GM23338 (cell line): ENCODE measurements at regions not wholly inside any gene's neighbourhood (a gene's known extent, or its start where the extent isn't known, plus 50 kb on each side); places are given as distances from the start of the nearest gene placed in this dataset.

Experiments used
- ATAC-seq: fragments of 200-7000 bp; cut with Tn5 transposase; 3 replicates; pipeline ENCODE4 v1.9.1; 2020
- DNase-seq: peaks from one replicate; pipeline ENCODE4 v3.0.0-alpha.2; 2015; ENCODE audit warnings: low spot score
- H2AFZ ChIP-seq: fragments of 200-600 bp; sonication (generic); 2 replicates; pipeline ENCODE4 v1.8.0; 2016; ENCODE audit warnings: antibody characterized with exemption, mild to moderate bottlenecking, moderate library complexity
- H3F3A ChIP-seq: fragments of 200-600 bp; sonication (generic); replicated peaks from 2 replicates; pipeline ENCODE4 v1.8.0; 2017; ENCODE audit warnings: antibody characterized with exemption, mixed run types, low read depth
- H3K27ac ChIP-seq: fragments of 200-600 bp; sonication (generic); 2 replicates; pipeline ENCODE4 v1.6.1; 2016; ENCODE audit warnings: low read depth
- H3K27me3 ChIP-seq: fragments of 200-600 bp; sonication (generic); 2 replicates; pipeline ENCODE4 v1.8.0; 2016; ENCODE audit warnings: mild to moderate bottlenecking, mixed run types, moderate library complexity; ENCODE audit not compliant: insufficient read depth
- H3K36me3 ChIP-seq: fragments of 200-600 bp; sonication (generic); 2 replicates; pipeline ENCODE4 v1.8.0; 2016; ENCODE audit warnings: mild to moderate bottlenecking; ENCODE audit not compliant: insufficient read depth
- H3K4me1 ChIP-seq: fragments of 200-600 bp; sonication (generic); 2 replicates; pipeline ENCODE4 v1.8.0; 2016; ENCODE audit warnings: mild to moderate bottlenecking, moderate library complexity; ENCODE audit not compliant: insufficient read depth
- H3K4me2 ChIP-seq: fragments of 200-600 bp; sonication (generic); 2 replicates; pipeline ENCODE4 v1.7.1; 2017; ENCODE audit warnings: mixed run types
- H3K4me3 ChIP-seq: fragments of 200-600 bp; sonication (generic); 2 replicates; pipeline ENCODE4 v1.6.1; 2016; ENCODE audit warnings: mixed run types
- H3K79me2 ChIP-seq: fragments of 200-600 bp; sonication (generic); replicated peaks from 2 replicates; pipeline ENCODE4 v1.8.0; 2017; ENCODE audit warnings: mild to moderate bottlenecking; ENCODE audit not compliant: insufficient read depth
- H3K9me2 ChIP-seq: fragments of 200-600 bp; sonication (generic); 2 replicates; pipeline ENCODE4 v1.8.0; 2017; ENCODE audit not compliant: insufficient read depth
- H4K20me1 ChIP-seq: fragments of 200-600 bp; sonication (generic); replicated peaks from 2 replicates; pipeline ENCODE4 v1.8.0; 2017; ENCODE audit warnings: mild to moderate bottlenecking; ENCODE audit not compliant: insufficient read depth
- H3K27ac Mint-ChIP-seq: 2 replicates; pipeline ENCODE4 v1.8.0; 2020; ENCODE audit warnings: inconsistent platforms, mild to moderate bottlenecking, moderate library complexity, mixed read lengths
- H3K27me3 Mint-ChIP-seq: 3 replicates; pipeline ENCODE4 v1.8.0; 2022; ENCODE audit warnings: low read depth, mild to moderate bottlenecking, moderate library complexity, mixed read lengths, inconsistent platforms; ENCODE audit not compliant: insufficient read depth, poor library complexity
- H3K36me3 Mint-ChIP-seq: 3 replicates; pipeline ENCODE4 v1.8.0; 2021; ENCODE audit warnings: low read depth, mild to moderate bottlenecking, inconsistent platforms, moderate library complexity, mixed read lengths
- H3K4me1 Mint-ChIP-seq: 3 replicates; pipeline ENCODE4 v1.8.0; 2020; ENCODE audit warnings: mild to moderate bottlenecking, inconsistent platforms, mixed read lengths
- H3K4me3 Mint-ChIP-seq: 3 replicates; pipeline ENCODE4 v1.8.0; 2021; ENCODE audit warnings: moderate library complexity, mild to moderate bottlenecking, inconsistent platforms, mixed read lengths
- H3K9me3 Mint-ChIP-seq: 3 replicates; pipeline ENCODE4 v1.8.0; 2020; ENCODE audit warnings: moderate library complexity, mild to moderate bottlenecking, inconsistent platforms, mixed read lengths
- CREB1 ChIP-seq: fragments of 250-450 bp; sonication (Bioruptor Pico); IDR thresholded peaks from 2 replicates; pipeline ENCODE4 v1.5.0; 2020; ENCODE audit warnings: low read depth, mild to moderate bottlenecking, moderate library complexity
- EZH2 ChIP-seq: fragments of 200-600 bp; sonication (generic); IDR thresholded peaks from one replicate; pipeline ENCODE4 v1.8.0; 2017; ENCODE audit warnings: antibody characterized with exemption, mild to moderate bottlenecking, low read depth; ENCODE audit not compliant: unreplicated experiment
- EZH2phosphoT487 ChIP-seq: fragments of 200-600 bp; sonication (generic); IDR thresholded peaks from one replicate; pipeline ENCODE4 v1.8.1; 2018; ENCODE audit warnings: antibody characterized with exemption; ENCODE audit not compliant: unreplicated experiment
- JUNB ChIP-seq: IDR thresholded peaks from one replicate; pipeline ENCODE4 v1.6.1; 2016; ENCODE audit warnings: antibody characterized with exemption; ENCODE audit not compliant: unreplicated experiment
- NANOG ChIP-seq: IDR thresholded peaks from 2 replicates; pipeline ENCODE4 v1.6.1; 2016; ENCODE audit warnings: antibody characterized with exemption, borderline replicate concordance
- POLR2AphosphoS5 ChIP-seq: IDR thresholded peaks from 2 replicates; pipeline ENCODE4 v1.6.1; 2016; ENCODE audit warnings: antibody characterized with exemption, low read depth
- STAT1 ChIP-seq: IDR thresholded peaks from one replicate; pipeline ENCODE4 v1.6.1; 2016; ENCODE audit warnings: antibody characterized with exemption; ENCODE audit not compliant: unreplicated experiment
- ZNF114 ChIP-seq: fragments of 250-450 bp; sonication (Bioruptor Pico); IDR thresholded peaks from 2 replicates; pipeline ENCODE4 v1.5.0; 2020; ENCODE audit warnings: mild to moderate bottlenecking, moderate library complexity
- ZNF331 ChIP-seq: fragments of 250-450 bp; sonication (Bioruptor Pico); IDR thresholded peaks from 2 replicates; pipeline ENCODE4 v1.5.0; 2020; ENCODE audit warnings: low read depth, mild to moderate bottlenecking, moderate library complexity
- TF ChIP-seq, protein P1 (sequence below): IDR thresholded peaks from 2 replicates; pipeline ENCODE4 v1.6.1; 2016; ENCODE audit warnings: antibody characterized with exemption
- TF ChIP-seq, protein P2 (sequence below), 2 experiments: fragments of 200-600 bp in 1 of 2; sonication (generic) in 1 of 2; conservative IDR thresholded peaks; 2 replicates each; pipeline versions ENCODE4 v1.5.1 to v1.6.1; 2016 to 2017; ENCODE audit warnings: antibody characterized with exemption in 2 of 2, low read depth in 2 of 2, mild to moderate bottlenecking in 2 of 2, moderate library complexity in 1 of 2
- TF ChIP-seq, protein P3 (sequence below): IDR thresholded peaks from one replicate; pipeline ENCODE4 v1.6.1; 2018; ENCODE audit warnings: antibody characterized with exemption; ENCODE audit not compliant: unreplicated experiment

DNA sequence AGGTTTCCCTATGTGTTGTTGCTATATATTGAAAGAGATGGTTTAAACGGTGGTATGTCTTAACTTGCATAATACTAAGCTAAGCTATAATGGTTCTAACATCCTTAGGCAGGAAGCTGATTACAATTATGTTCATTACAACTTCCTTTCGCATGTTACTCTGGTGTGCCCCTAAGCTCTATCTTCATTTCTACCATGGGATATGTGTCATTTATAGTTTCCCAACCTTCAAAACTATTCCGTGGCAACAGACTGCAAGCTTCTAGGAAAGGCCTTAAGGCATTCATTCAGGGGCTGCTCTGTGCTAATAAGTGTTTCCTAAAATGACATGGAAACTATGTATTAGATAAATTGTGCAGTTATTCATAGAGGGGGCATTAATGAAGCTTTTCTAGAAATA is 294.6 kb downstream of the GXYLT1 start:
- H3K4me1 ChIP-seq: no peaks in the 10 kb centered on the region
- no peaks in the 10 kb centered on the region for H3K4me1 Mint-ChIP-seq
- no peak overlapping the region for H3K27ac Mint-ChIP-seq
- ATAC-seq: no peak
- H3K4me3 Mint-ChIP-seq: no peak overlapping the region
- no peaks in the 10 kb centered on the region for H3K9me2 ChIP-seq
- H3K4me3 ChIP-seq: no peak overlapping the region
- no peaks in the 10 kb centered on the region; the same call in 2 of the 3 replicates for H3K9me3 Mint-ChIP-seq
- H3K36me3 Mint-ChIP-seq: no peaks in the 10 kb centered on the region
- no peak overlapping the region for H3K4me2 ChIP-seq
- no peaks in the 10 kb centered on the region for H4K20me1 ChIP-seq
- no peaks in the 10 kb centered on the region for H3K27me3 ChIP-seq
- no peaks in the 10 kb centered on the region for H3K79me2 ChIP-seq
- no peaks in the 10 kb centered on the region for H3F3A ChIP-seq
- no peak for DNase-seq
- TF ChIP-seq EZH2 (no peak), EZH2phosphoT487 (no peak), POLR2AphosphoS5 (no peak), JUNB (no peak), ZNF331 (CRISPR knock-in tag) (no peak), CREB1 (CRISPR knock-in tag) (no peak)
- TF ChIP-seq, protein P1, sequence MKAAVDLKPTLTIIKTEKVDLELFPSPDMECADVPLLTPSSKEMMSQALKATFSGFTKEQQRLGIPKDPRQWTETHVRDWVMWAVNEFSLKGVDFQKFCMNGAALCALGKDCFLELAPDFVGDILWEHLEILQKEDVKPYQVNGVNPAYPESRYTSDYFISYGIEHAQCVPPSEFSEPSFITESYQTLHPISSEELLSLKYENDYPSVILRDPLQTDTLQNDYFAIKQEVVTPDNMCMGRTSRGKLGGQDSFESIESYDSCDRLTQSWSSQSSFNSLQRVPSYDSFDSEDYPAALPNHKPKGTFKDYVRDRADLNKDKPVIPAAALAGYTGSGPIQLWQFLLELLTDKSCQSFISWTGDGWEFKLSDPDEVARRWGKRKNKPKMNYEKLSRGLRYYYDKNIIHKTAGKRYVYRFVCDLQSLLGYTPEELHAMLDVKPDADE: no peak
- no peak overlapping the region for H2AFZ ChIP-seq
- H3K36me3 ChIP-seq: no peaks in the 10 kb centered on the region
- no peak overlapping the region for H3K27ac ChIP-seq
- H3K27me3 Mint-ChIP-seq: peaks cover 2% of the 10 kb centered on the region

DNA sequence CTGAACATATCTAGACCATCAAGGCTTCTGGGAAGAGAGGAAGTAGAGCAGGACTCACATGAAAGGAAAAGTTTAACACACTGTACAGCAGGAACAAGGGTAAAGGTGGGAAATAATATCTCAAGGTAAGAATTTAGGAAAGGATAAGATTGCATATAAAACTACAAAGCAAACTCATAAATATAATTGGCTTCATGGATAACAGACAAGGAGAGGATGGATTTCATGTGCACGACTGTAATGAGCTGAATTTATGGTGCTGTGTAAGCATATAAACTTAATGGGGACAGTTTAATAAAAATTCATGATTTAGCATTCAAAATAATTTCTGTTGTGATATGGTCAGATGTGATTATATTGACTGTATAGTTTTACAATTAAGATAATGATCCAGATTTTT is 298.0 kb downstream of the GXYLT1 start:
- Mint-ChIP-seq H3K4me1 (no peaks in the 10 kb centered on the region), H3K36me3 (no peaks in the 10 kb centered on the region), H3K4me3 (no peak overlapping the region), H3K27ac (no peak overlapping the region), H3K27me3 (peaks cover 2% of the 10 kb centered on the region), H3K9me3 (no peaks in the 10 kb centered on the region; the same call in 2 of the 3 replicates)
- H3K79me2 ChIP-seq: no peaks in the 10 kb centered on the region
- H3F3A ChIP-seq: no peaks in the 10 kb centered on the region
- no peaks in the 10 kb centered on the region for H3K9me2 ChIP-seq
- no peaks in the 10 kb centered on the region for H3K36me3 ChIP-seq
- ATAC-seq (no peak), DNase-seq (no peak)
- H3K27me3 ChIP-seq: no peaks in the 10 kb centered on the region
- H3K4me2 ChIP-seq: no peak overlapping the region
- no peak overlapping the region for H3K4me3 ChIP-seq
- H2AFZ ChIP-seq: no peak overlapping the region
- H4K20me1 ChIP-seq: no peaks in the 10 kb centered on the region
- H3K27ac ChIP-seq: no peak overlapping the region
- no peaks in the 10 kb centered on the region for H3K4me1 ChIP-seq
- TF ChIP-seq, protein P1: no peak
- no peak for TF ChIP-seq JUNB
- TF ChIP-seq EZH2: no peak
- no peak for TF ChIP-seq STAT1
- TF ChIP-seq ZNF331 (CRISPR knock-in tag): no peak
- TF ChIP-seq, protein P2, sequence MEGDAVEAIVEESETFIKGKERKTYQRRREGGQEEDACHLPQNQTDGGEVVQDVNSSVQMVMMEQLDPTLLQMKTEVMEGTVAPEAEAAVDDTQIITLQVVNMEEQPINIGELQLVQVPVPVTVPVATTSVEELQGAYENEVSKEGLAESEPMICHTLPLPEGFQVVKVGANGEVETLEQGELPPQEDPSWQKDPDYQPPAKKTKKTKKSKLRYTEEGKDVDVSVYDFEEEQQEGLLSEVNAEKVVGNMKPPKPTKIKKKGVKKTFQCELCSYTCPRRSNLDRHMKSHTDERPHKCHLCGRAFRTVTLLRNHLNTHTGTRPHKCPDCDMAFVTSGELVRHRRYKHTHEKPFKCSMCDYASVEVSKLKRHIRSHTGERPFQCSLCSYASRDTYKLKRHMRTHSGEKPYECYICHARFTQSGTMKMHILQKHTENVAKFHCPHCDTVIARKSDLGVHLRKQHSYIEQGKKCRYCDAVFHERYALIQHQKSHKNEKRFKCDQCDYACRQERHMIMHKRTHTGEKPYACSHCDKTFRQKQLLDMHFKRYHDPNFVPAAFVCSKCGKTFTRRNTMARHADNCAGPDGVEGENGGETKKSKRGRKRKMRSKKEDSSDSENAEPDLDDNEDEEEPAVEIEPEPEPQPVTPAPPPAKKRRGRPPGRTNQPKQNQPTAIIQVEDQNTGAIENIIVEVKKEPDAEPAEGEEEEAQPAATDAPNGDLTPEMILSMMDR (conservative IDR thresholded peaks at IDR 0.05; ENCODE audit: low read depth in 2 of 2): no peak
- TF ChIP-seq CREB1 (CRISPR knock-in tag): no peak
- TF ChIP-seq, protein P3, sequence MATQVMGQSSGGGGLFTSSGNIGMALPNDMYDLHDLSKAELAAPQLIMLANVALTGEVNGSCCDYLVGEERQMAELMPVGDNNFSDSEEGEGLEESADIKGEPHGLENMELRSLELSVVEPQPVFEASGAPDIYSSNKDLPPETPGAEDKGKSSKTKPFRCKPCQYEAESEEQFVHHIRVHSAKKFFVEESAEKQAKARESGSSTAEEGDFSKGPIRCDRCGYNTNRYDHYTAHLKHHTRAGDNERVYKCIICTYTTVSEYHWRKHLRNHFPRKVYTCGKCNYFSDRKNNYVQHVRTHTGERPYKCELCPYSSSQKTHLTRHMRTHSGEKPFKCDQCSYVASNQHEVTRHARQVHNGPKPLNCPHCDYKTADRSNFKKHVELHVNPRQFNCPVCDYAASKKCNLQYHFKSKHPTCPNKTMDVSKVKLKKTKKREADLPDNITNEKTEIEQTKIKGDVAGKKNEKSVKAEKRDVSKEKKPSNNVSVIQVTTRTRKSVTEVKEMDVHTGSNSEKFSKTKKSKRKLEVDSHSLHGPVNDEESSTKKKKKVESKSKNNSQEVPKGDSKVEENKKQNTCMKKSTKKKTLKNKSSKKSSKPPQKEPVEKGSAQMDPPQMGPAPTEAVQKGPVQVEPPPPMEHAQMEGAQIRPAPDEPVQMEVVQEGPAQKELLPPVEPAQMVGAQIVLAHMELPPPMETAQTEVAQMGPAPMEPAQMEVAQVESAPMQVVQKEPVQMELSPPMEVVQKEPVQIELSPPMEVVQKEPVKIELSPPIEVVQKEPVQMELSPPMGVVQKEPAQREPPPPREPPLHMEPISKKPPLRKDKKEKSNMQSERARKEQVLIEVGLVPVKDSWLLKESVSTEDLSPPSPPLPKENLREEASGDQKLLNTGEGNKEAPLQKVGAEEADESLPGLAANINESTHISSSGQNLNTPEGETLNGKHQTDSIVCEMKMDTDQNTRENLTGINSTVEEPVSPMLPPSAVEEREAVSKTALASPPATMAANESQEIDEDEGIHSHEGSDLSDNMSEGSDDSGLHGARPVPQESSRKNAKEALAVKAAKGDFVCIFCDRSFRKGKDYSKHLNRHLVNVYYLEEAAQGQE: no peak
- no peak for TF ChIP-seq ZNF114 (CRISPR knock-in tag)
- no peak for TF ChIP-seq NANOG
- no peak for TF ChIP-seq EZH2phosphoT487
